C4-2B (cell line): ENCODE measurements at regions not wholly inside any gene's neighbourhood (a gene's known extent, or its start where the extent isn't known, plus 50 kb on each side); places are given as distances from the start of the nearest gene placed in this dataset.
"Not testable (repeated sequence)": the region's sequence is repeated elsewhere in the genome, so short reads cannot be mapped to it uniquely, and the experiment has no call there.

Source experiments
- H3K27ac ChIP-seq: fragments of 450-650 bp; 2 replicates; pipeline ENCODE4 v1.5.1; 2017
- ZFX ChIP-seq: fragments of 450-650 bp; IDR thresholded peaks from 2 replicates; pipeline ENCODE4 v1.6.1; 2017
- TF ChIP-seq, protein P1 (sequence below): fragments of 450-650 bp; conservative IDR thresholded peaks from 2 replicates; pipeline ENCODE4 v1.5.1; 2017; ENCODE audit warnings: mild to moderate bottlenecking

DNA sequence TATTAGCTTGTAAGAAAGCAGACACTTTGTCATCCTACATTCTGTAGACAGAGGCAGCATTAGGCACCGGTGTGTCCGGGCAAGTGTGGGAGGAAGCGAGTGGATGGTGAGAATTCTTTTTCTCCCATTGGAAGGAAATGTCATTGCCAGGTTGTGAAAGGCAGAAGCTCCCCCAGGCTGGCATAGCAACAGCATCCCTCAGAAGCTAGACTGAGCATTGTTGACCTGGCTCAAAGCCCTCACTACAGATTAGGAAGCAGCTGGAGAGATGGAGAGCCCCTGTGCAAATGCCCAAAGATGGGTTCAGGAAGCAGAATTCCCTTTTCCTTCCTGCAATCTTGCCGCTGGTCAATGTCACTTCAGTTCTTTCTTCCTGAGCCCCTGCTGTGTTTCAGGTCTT lies 1299.3 kb downstream of the TBC1D22A start:
- TF ChIP-seq ZFX: no peak
- TF ChIP-seq, protein P1, sequence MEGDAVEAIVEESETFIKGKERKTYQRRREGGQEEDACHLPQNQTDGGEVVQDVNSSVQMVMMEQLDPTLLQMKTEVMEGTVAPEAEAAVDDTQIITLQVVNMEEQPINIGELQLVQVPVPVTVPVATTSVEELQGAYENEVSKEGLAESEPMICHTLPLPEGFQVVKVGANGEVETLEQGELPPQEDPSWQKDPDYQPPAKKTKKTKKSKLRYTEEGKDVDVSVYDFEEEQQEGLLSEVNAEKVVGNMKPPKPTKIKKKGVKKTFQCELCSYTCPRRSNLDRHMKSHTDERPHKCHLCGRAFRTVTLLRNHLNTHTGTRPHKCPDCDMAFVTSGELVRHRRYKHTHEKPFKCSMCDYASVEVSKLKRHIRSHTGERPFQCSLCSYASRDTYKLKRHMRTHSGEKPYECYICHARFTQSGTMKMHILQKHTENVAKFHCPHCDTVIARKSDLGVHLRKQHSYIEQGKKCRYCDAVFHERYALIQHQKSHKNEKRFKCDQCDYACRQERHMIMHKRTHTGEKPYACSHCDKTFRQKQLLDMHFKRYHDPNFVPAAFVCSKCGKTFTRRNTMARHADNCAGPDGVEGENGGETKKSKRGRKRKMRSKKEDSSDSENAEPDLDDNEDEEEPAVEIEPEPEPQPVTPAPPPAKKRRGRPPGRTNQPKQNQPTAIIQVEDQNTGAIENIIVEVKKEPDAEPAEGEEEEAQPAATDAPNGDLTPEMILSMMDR: no peak

DNA sequence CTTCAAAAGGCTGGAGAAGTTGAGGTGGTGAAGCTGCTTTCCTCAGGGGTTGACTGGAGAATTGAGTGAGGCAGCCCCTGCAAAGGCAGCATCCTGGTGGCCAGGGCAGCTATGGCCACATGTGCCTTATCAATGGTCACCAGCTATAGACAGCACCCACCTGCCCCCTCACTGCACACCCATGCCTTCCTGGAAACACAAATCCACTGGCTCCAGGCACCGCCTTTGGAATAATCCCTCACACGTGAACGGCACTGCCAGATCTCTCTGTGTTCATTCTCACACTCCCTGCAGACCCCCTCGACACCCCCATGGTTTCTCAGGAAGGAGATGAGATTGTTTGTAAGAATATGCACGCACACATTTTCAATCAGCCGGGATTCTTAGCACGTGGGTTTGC lies 1297.8 kb downstream of the TBC1D22A start:
- TF ChIP-seq ZFX: no peak
- TF ChIP-seq, protein P1: no peak
- no peak overlapping the region for H3K27ac ChIP-seq

More for the DNA sequence above, 1299.3 kb downstream of the TBC1D22A start:
- H3K27ac ChIP-seq: no peak overlapping the region

DNA sequence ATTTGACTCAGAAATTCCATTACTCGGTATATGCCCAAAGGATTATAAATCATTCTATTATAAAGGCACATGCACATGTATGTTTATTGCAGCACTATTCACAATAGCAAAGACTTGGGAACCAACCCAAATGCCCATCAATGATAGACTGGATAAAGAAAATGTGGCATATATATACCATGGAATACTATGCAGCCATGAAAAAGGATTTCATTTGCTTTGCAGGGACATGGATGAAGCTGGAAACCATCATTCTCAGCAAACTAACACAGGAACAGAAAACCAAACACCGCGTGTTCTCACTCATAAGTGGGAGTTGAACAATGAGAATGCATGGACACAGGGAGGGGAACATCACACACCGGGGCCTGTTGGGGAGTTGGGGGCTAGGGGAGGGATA lies 1297.1 kb downstream of the TBC1D22A start:
- not testable (repeated sequence) for H3K27ac ChIP-seq

DNA sequence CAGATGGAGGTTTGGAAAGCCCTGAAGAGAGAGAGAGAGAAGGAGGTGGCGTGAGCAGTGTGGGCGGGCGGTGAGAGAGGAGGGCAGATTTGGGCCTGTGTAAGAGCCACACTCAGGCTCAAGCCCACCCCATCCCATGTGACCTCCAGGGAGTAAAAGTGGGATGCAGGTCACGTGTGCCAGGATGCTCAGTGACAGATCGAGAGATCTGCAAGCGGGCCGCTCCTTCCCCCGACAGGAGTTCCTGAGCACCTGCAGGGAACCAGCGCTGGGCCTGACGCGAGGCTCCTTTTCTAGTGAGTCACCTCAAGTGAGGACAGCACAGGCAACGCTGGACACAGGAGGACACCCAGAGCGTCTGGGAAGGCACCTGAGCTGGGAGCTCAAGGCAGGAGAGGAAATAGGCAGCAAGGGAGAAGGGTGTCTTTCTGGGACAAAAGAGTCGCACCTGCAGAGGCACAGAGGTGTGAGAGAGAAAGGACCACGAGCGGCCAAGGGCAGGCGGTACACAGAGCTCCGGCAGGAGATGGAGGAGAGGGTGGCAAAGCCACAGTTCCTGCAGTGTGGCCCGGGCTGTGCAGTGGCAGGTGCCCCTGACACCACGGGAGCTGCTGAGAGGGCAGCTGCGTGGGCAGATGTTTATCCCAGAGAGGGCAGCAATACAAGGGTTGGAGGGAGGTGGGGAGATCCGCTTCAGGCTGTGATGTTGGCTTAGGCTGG lies 1294.8 kb downstream of the TBC1D22A start:
- TF ChIP-seq, protein P1: no peak
- TF ChIP-seq ZFX: no peak
- no peak overlapping the region for H3K27ac ChIP-seq

DNA sequence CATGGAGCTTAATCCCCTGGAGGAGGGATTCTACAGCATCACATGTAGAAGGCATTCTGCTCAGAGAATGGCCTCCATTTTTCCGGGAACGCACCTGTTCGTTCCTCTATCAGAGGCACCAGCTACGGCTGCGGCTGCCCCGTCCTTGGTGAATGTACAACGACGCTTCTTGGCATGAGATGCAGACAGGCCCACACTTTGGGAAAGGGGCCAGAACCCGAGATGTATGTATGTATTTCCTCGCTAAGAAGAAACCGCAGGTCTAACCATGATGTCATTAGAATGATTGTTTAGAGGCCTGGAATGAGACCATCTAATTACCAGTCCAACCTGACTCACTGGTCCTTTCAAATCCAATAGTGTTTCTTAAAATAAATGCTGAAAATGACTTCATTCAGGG lies 1293.4 kb downstream of the TBC1D22A start:
- TF ChIP-seq ZFX: no peak
- TF ChIP-seq, protein P1: no peak
- H3K27ac ChIP-seq: no peak overlapping the region

DNA sequence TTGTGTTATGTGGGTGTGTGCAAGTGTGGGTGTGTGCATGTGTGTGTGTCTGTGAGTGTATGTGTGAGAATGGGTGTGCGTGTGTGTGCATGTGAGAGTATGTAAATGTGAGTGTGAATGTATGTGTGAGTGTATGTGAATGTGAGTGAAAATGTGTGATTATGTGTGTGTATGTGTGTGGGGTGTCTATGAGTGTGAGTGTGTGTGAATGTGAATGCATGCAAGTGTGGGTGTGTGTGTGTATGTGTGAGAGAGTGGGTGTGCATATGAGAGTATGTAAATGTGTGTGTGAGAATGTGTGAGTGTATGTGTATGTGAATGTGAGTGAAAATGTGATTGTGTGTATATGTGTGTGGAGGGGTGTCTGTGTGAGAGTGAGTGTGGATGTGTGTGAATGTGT lies 1292.7 kb downstream of the TBC1D22A start:
- TF ChIP-seq, protein P1: no peak
- no peak for TF ChIP-seq ZFX
- no peak overlapping the region for H3K27ac ChIP-seq

DNA sequence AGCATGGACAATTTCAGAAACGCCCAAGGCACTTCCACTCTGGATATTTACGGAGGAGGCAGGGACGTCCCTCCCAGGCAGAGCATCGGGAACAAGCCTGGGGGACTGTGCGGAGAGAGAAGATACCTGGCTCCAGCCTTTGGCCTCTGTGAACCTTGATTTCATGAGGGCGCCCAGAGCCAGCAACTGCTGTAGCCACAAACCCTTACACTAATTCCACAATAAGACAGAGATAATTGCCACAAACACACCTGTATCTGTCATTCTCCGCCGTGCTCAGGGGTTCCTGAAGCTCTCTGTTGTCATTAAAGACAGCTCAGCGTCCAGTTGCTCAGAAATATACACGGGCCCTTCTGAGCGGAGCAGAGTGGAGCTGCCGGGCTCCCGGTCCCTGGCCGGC lies 1292.1 kb downstream of the TBC1D22A start:
- TF ChIP-seq, protein P1: no peak
- TF ChIP-seq ZFX: no peak
- H3K27ac ChIP-seq: no peak overlapping the region

DNA sequence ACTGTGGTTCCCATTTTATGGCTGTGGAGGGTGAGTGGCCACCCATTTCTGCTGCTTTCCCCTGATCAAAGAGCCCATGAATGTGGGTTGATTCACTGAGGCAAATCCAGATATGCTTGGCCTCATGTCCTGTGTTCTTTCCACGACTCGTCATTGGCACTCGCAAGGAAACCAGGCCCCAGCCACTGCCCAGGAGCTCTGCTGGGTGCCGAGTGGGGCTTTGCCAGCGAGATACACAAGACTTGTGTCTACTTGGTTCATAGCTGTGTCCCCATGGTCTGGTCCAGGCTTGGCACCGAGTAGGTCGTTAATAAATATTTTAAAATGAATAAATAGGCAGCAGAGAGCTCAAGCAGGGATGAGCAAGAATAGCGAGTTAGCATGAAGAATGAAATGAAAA lies 1291.5 kb downstream of the TBC1D22A start:
- H3K27ac ChIP-seq: no peak overlapping the region
- TF ChIP-seq, protein P1: no peak
- TF ChIP-seq ZFX: no peak
